Right lobe of liver (tissue), 6 donors: ENCODE measurements at regions not wholly inside any gene's neighbourhood (a gene's known extent, or its start where the extent isn't known, plus 50 kb on each side); places are given as distances from the start of the nearest gene placed in this dataset.

Experiments
- ATAC-seq, 4 donors: fragments of 200-7000 bp; cut with Tn5 transposase; one replicate each; pipeline ENCODE4 v1.9.1; 2020; ENCODE audit warnings: mild to moderate bottlenecking in 4 of 4, moderate library complexity in 4 of 4
- DNase-seq, 3 donors: peaks; one replicate each; pipeline ENCODE4 v3.0.0-alpha.2; 2020
- H3K27ac ChIP-seq, 3 donors: fragments of 200-600 bp; one replicate each; pipeline ENCODE4 v1.8.0; 2022
- H3K27me3 ChIP-seq, 2 donors: fragments of 200-600 bp; one replicate each; pipeline ENCODE4 v1.8.0; 2022
- H3K36me3 ChIP-seq, 4 donors: fragments of 200-600 bp; sonication (generic) in 1 of 4; one replicate each; pipeline versions ENCODE4 v1.5.1 to v1.8.0; 2017 to 2022; ENCODE audit warnings: control low read depth in 1 of 4
- H3K4me1 ChIP-seq, 4 donors: fragments of 200-600 bp; sonication (generic) in 1 of 4; one replicate each; pipeline versions ENCODE4 v1.5.1 to v1.8.0; 2017 to 2022; ENCODE audit warnings: control low read depth in 1 of 4
- H3K4me3 ChIP-seq, 3 donors: fragments of 200-600 bp; one replicate each; pipeline ENCODE4 v1.8.0; 2022
- H3K9me3 ChIP-seq, 4 donors: fragments of 200-600 bp; sonication (generic) in 1 of 4; one replicate each; pipeline versions ENCODE4 v1.5.1 to v1.8.0; 2017 to 2022; ENCODE audit warnings: control low read depth in 1 of 4
- CTCF ChIP-seq, 4 donors: fragments of 200-600 bp in 3 of 4; fragments of 450-650 bp in 1 of 4; IDR thresholded peaks; one replicate each; pipeline versions ENCODE4 v1.5.1 to v1.8.0; 2016 to 2022; ENCODE audit warnings: antibody characterized with exemption in 4 of 4, mild to moderate bottlenecking in 2 of 4
- POLR2A ChIP-seq: fragments of 450-650 bp; IDR thresholded peaks from one replicate; pipeline ENCODE4 v1.6.1; 2017; ENCODE audit warnings: antibody characterized with exemption, mild to moderate bottlenecking
- WGBS: methylation state at CpG from one replicate; pipeline ENCODE4 v1.1.6; 2018; ENCODE audit warnings: low coverage, low lambda C conversion rate; ENCODE audit not compliant: insufficient coverage; ENCODE audit errors: missing lambda C conversion rate; 5-methylcytosine and 5-hydroxymethylcytosine counted together
- intact Hi-C, 2 donors: fragments of 100-400 bp; cut with DNase I; formaldehyde crosslinking; loops; one replicate each; pipeline versions ENCODE4 v1.11.2 to v1.14.1; 2022
- donor health status: DM: no; HTN: yes; CAD: no.
- donor health status: DM: no; HTN: no; CAD: no.
- donor health status: DM: no; HTN: no; CAD: no.
- donor health status: DM: no; HTN: yes; CAD: no.
- donor health status: DM: no; HTN: yes; CAD: no.

DNA sequence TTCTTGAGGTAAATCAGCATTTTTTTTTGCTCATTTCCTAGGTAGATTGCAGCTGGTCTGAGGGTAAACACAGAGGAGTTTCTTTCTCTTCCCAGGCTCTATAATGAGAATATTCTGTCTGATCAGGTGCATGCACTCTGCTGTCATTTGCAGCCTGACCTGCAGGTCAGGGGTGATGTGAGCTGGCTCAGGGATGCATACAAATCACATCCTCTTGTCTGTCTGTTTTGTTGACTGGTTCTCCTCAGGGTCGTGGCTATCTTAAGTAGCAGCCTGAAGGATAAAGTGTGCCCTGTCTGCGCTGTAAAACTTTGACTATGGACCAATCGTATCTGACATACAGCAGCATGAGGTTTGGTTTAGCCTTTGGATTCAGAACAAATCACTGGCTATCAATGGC, 183.4 kb upstream of the POU3F2 start:
- no peak for TF ChIP-seq CTCF (IDR thresholded peaks at IDR 0.05)
- TF ChIP-seq POLR2A: no peak
- intact Hi-C loops: no loop called here
- no peak for DNase-seq
- no peak overlapping the region for H3K27ac ChIP-seq
- no peaks in the 10 kb centered on the region for H3K4me1 ChIP-seq
- H3K27me3 ChIP-seq: no peaks in the 10 kb centered on the region
- H3K36me3 ChIP-seq: no peaks in the 10 kb centered on the region
- WGBS: 10% methylated on average over 3 of the region's 3 CpGs
- H3K9me3 ChIP-seq: no peaks in the 10 kb centered on the region
- ATAC-seq: no peak
- no peak overlapping the region for H3K4me3 ChIP-seq

DNA sequence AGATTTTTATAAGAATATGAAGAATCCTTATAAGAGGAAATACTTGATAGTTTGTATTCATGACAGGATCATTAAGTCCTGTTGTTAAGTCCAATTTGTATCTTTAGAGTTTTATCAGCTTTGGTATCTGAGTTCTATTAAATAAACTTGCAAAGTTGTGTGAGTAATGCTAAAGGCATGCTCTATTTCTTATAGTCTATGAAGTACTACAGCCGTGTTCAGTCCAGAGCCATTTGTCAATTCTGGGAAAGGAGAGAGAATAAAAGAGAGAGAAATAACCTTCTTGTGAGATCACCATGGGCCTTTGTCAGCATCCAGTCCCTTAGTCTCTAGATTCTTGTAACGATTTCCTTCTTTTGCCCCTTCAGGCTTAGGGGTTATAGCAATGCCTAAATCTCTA, 181.2 kb upstream of the POU3F2 start:
- TF ChIP-seq CTCF (IDR thresholded peaks at IDR 0.05) (no peak), POLR2A (no peak)
- intact Hi-C loops: no loop called here
- ATAC-seq (no peak), DNase-seq (no peak)
- Histone ChIP-seq H3K27ac (no peak overlapping the region), H3K9me3 (no peaks in the 10 kb centered on the region), H3K4me3 (no peak overlapping the region), H3K36me3 (no peaks in the 10 kb centered on the region), H3K27me3 (no peaks in the 10 kb centered on the region), H3K4me1 (no peaks in the 10 kb centered on the region)
- 48% methylated on average over 2 of the region's 2 CpGs for WGBS

GRCh38 chr6:98657764-98658163, 176.6 kb upstream of the POU3F2 start:
- TF ChIP-seq CTCF (IDR thresholded peaks at IDR 0.05) (no peak), POLR2A (no peak)
- intact Hi-C loops: no loop called here

GRCh38 chr6:98669371-98669770, 165.0 kb upstream of the POU3F2 start:
- Histone ChIP-seq H3K36me3 (no peaks in the 10 kb centered on the region), H3K27ac (no peak overlapping the region), H3K4me3 (no peak overlapping the region), H3K9me3 (no peaks in the 10 kb centered on the region), H3K4me1 (peaks cover 0 to 10% (median 3%) of the 10 kb centered on the region in 4 donors), H3K27me3 (no peaks in the 10 kb centered on the region)
- intact Hi-C loops: no loop called here
- no peak for TF ChIP-seq CTCF (IDR thresholded peaks at IDR 0.05)
- TF ChIP-seq POLR2A: no peak
- ATAC-seq (no peak), DNase-seq (no peak)

More at GRCh38 chr6:98657764-98658163, 176.6 kb upstream of the POU3F2 start:
- Histone ChIP-seq H3K27me3 (no peaks in the 10 kb centered on the region), H3K9me3 (no peaks in the 10 kb centered on the region), H3K4me1 (no peaks in the 10 kb centered on the region), H3K4me3 (no peak overlapping the region), H3K27ac (no peak overlapping the region), H3K36me3 (no peaks in the 10 kb centered on the region)
- 44% methylated on average over 5 of the region's 5 CpGs for WGBS
- no peak for ATAC-seq
- DNase-seq: no peak

- Histone ChIP-seq H3K27me3 (no peaks in the 10 kb centered on the region), H3K36me3 (no peaks in the 10 kb centered on the region), H3K9me3 (no peaks in the 10 kb centered on the region), H3K27ac (no peak overlapping the region), H3K4me1 (peaks cover 0 to 10% (median 3%) of the 10 kb centered on the region in 4 donors), H3K4me3 (no peak overlapping the region)
- ATAC-seq: peak; percentile 55 to 89 (median 82)
- 16% methylated on average over 3 of the region's 3 CpGs for WGBS
- TF ChIP-seq CTCF (IDR thresholded peaks at IDR 0.05) (no peak), POLR2A (no peak)
- DNase-seq: no peak
- intact Hi-C loops: no loop called here
These were observed 164.2 kb upstream of the POU3F2 start for GRCh38 chr6:98670045-98670746.
